WI38 (cell line): ENCODE measurements at regions not wholly inside any gene's neighbourhood (a gene's known extent, or its start where the extent isn't known, plus 50 kb on each side); places are given as distances from the start of the nearest gene placed in this dataset.

Experiments used
- H3K4me3 ChIP-seq: 2 replicates; pipeline ENCODE4 v1.5.1; 2011; ENCODE audit warnings: low read depth, mild to moderate bottlenecking, control low read depth, low read length
- CTCF ChIP-seq: IDR thresholded peaks from 2 replicates; pipeline ENCODE4 v1.5.1; 2012; ENCODE audit warnings: low read depth, mild to moderate bottlenecking, control low read depth, low read length

GRCh38 chr1:239914751-239915231 is 176.9 kb upstream of the FMN2 start:
- H3K4me3 ChIP-seq, result no peak overlapping the region
- 0 out of 2 replicates have a peak, but pooled peaks have one; percentile 3 for TF ChIP-seq CTCF

DNA sequence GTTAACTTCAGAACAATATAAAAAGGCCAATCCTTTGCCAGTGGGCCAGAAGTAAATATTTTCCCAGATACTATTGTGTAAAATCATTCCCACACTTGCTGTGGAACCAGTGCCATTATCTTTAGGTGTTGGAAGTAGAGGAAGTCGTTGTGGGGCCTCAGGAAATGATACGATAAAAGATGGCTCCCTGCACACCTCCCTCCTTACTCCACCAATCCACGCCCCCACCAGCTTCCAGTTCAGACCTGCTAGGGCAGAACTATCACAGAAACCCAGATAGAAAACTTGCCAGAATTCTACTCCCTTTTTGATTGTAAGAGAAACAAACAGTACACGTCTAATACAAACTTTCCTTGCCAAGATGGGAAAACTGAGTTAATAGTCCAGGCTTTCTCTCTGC is 173.0 kb upstream of the FMN2 start:
- no peak for TF ChIP-seq CTCF

GRCh38 chr1:239920214-239920613 is 171.5 kb upstream of the FMN2 start:
- no peak for TF ChIP-seq CTCF
- no peak overlapping the region for H3K4me3 ChIP-seq

More for the DNA sequence above, 173.0 kb upstream of the FMN2 start:
- H3K4me3 ChIP-seq, result no peak overlapping the region

- no peak for TF ChIP-seq CTCF
- H3K4me3 ChIP-seq, result no peak overlapping the region
These were observed 168.7 kb upstream of the FMN2 start for GRCh38 chr1:239922778-239923522.

- TF ChIP-seq CTCF, result no peak
- H3K4me3 ChIP-seq, result no peak overlapping the region
These were observed 166.8 kb upstream of the FMN2 start for GRCh38 chr1:239924741-239925350.

DNA sequence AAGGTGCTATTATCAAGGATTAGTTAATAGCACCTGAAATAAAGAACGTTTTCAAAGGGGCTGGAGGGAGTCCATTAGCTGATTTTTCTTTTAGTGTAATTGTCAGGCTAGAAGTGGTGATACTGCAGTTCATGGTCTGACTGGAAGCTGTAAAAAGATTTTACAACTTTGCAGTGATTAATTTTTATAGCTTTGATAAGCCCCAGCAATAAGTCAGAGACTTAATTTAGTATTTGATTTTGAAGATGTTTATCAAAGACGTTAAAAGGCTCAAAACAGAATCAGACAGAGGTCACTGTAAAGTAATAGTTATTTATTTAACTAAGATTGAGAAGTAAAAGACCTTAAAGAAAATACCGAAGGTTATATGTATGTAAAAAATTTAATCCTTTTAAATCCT is 165.5 kb upstream of the FMN2 start:
- no peak for TF ChIP-seq CTCF
- no peak overlapping the region for H3K4me3 ChIP-seq

DNA sequence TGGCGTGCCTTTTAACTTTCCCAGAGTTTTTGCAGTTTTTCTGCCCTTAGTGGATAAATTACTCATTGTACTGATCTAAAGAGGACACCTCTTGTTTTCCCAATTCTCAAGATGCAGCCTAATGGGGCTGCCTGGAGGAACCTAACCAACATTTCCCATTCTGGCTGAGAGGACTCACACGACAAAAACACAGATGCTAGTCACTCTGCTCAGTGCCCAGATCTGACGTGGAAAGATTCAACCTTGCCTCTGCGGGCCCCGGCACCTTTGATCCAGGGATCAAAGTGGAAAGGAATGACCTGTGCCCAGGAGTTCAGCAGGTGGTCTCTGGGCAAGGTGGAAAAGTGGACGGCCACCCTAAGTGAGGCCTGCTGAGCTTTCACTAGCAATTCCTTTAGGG is 162.4 kb upstream of the FMN2 start:
- no peak for TF ChIP-seq CTCF
- no peak overlapping the region for H3K4me3 ChIP-seq
